Panc1 (cell line): ENCODE measurements at regions not wholly inside any gene's neighbourhood (a gene's known extent, or its start where the extent isn't known, plus 50 kb on each side); places are given as distances from the start of the nearest gene placed in this dataset.

Experiments used
- ATAC-seq: fragments of 200-7000 bp; cut with Tn5 transposase; 2 replicates; pipeline ENCODE4 v1.9.1; 2020; ENCODE audit warnings: mild to moderate bottlenecking, moderate library complexity
- BruUV-seq: library from RNA; stranded (reverse); fragments of 400-500 nt; replicated peaks from 2 replicates; lab custom pipeline; 2021; lab: Mats Ljungman, UMichigan
- CTCF ChIA-PET: fragments of 300-600 bp; sonication (Branson Sonifier 250); formaldehyde crosslinking; loops from one replicate; lab custom pipeline; 2022; ENCODE audit warnings: antibody characterized with exemption; lab: Charles Lee
- POLR2A ChIA-PET: fragments of 300-600 bp; sonication (Branson Sonifier 250); formaldehyde crosslinking; loops from one replicate; lab custom pipeline; 2022; ENCODE audit warnings: antibody characterized with exemption; lab: Charles Lee
- DNase-seq: peaks from one replicate; pipeline ENCODE4 v3.0.0-alpha.2; 2010; ENCODE audit warnings: low read depth, low spot score
- H3K27ac ChIP-seq: 2 replicates; pipeline ENCODE4 v1.5.1; 2011; ENCODE audit warnings: mild to moderate bottlenecking, low read length, inconsistent platforms
- H3K27me3 ChIP-seq: fragments of 200-500 bp; sonication (Bioruptor generic); 2 replicates; pipeline ENCODE4 v1.6.0; 2014; ENCODE audit warnings: low read length, inconsistent platforms; ENCODE audit not compliant: control insufficient read depth, insufficient read depth
- H3K36me3 ChIP-seq: fragments of 200-500 bp; sonication (Bioruptor generic); 2 replicates; pipeline ENCODE4 v1.5.1; 2014; ENCODE audit warnings: inconsistent platforms, mild to moderate bottlenecking, low read length, moderate library complexity; ENCODE audit not compliant: control insufficient read depth, insufficient read depth
- H3K4me1 ChIP-seq: 2 replicates; pipeline ENCODE4 v1.5.1; 2011; ENCODE audit warnings: inconsistent platforms, mild to moderate bottlenecking, low read length, moderate library complexity; ENCODE audit not compliant: control insufficient read depth, insufficient read depth
- H3K4me3 ChIP-seq, 2 experiments: 2 replicates each; pipeline ENCODE4 v1.5.1; 2011 to 2012; ENCODE audit warnings: low read depth in 2 of 2, low read length in 2 of 2, mild to moderate bottlenecking in 2 of 2, inconsistent platforms in 1 of 2, moderate library complexity in 1 of 2
- H3K9me3 ChIP-seq: fragments of 200-500 bp; sonication (Bioruptor generic); 2 replicates; pipeline ENCODE4 v1.5.1; 2014; ENCODE audit warnings: low read depth, mild to moderate bottlenecking, inconsistent platforms, low read length, moderate library complexity; ENCODE audit not compliant: control insufficient read depth, insufficient read depth
- POLR2AphosphoS5 ChIP-seq: IDR thresholded peaks from 2 replicates; pipeline ENCODE4 v1.6.1; 2012; ENCODE audit warnings: mild to moderate bottlenecking, low read depth, low read length, moderate library complexity
- SIN3A ChIP-seq: IDR thresholded peaks from 2 replicates; pipeline ENCODE4 v1.6.1; 2012; ENCODE audit warnings: low read depth, mild to moderate bottlenecking, low read length, moderate library complexity, borderline replicate concordance; ENCODE audit not compliant: insufficient read depth
- TCF7L2 ChIP-seq: IDR thresholded peaks from 2 replicates; pipeline ENCODE4 v1.6.1; 2011; ENCODE audit warnings: mild to moderate bottlenecking, low read depth, low read length, inconsistent platforms
- in situ Hi-C: cut with HindIII; loops from 2 replicates; pipeline ENCODE4 v1.10.0; 2016; ENCODE audit warnings: low sequenced_read_pairs, low pct_unique_long_range_greater_than_20kb
- intact Hi-C: fragments of 100-400 bp; cut with micrococcal nuclease; formaldehyde crosslinking; loops from one replicate; pipeline ENCODE4 v1.10.0; 2022; ENCODE audit not compliant: unreplicated experiment
- TF ChIP-seq, protein P1 (sequence below), 2 experiments: IDR thresholded peaks; 2 replicates each; pipeline ENCODE4 v1.6.1; 2011 to 2012; ENCODE audit warnings: low read depth in 2 of 2, control low read depth in 1 of 2, low read length in 1 of 2, mild to moderate bottlenecking in 1 of 2, moderate library complexity in 1 of 2; ENCODE audit not compliant: insufficient read depth in 1 of 2
- TF ChIP-seq, protein P2 (sequence below): fragments of 450-650 bp; IDR thresholded peaks from 2 replicates; pipeline ENCODE4 v1.5.1; 2017; ENCODE audit warnings: mild to moderate bottlenecking

DNA sequence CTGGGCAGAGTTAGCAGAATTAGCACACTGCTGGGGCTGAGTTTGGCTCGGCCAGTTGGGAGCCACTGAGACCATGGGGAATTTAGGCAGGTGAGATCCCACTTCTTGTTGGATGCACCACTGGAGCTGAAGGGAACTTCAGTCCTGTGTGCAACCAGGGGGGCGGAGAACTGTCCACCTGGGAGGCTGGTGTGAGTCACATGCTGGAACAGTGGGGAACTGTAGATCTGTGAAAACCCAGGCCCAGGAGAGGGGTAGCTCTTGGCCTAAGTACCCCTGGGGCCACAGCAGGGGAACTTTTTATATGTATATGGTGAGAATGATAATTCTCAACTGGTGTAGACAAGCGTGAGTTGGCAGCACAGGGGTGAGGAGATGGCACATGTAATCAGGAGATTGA lies 237.5 kb upstream of the KIF2A start:
- POLR2A ChIA-PET, result interaction anchor here (0.6 kb wide), 1 partner anchor 152 kb away, joined by 3 read pairs; no protein-coding TSS in a partner anchor
- intact Hi-C loops, result no loop called here
- CTCF ChIA-PET, result no interaction called here
- in situ Hi-C loops, result no loop called here
- TF ChIP-seq TCF7L2 (no peak), POLR2AphosphoS5 (no peak), SIN3A (no peak)
- TF ChIP-seq, protein P1, sequence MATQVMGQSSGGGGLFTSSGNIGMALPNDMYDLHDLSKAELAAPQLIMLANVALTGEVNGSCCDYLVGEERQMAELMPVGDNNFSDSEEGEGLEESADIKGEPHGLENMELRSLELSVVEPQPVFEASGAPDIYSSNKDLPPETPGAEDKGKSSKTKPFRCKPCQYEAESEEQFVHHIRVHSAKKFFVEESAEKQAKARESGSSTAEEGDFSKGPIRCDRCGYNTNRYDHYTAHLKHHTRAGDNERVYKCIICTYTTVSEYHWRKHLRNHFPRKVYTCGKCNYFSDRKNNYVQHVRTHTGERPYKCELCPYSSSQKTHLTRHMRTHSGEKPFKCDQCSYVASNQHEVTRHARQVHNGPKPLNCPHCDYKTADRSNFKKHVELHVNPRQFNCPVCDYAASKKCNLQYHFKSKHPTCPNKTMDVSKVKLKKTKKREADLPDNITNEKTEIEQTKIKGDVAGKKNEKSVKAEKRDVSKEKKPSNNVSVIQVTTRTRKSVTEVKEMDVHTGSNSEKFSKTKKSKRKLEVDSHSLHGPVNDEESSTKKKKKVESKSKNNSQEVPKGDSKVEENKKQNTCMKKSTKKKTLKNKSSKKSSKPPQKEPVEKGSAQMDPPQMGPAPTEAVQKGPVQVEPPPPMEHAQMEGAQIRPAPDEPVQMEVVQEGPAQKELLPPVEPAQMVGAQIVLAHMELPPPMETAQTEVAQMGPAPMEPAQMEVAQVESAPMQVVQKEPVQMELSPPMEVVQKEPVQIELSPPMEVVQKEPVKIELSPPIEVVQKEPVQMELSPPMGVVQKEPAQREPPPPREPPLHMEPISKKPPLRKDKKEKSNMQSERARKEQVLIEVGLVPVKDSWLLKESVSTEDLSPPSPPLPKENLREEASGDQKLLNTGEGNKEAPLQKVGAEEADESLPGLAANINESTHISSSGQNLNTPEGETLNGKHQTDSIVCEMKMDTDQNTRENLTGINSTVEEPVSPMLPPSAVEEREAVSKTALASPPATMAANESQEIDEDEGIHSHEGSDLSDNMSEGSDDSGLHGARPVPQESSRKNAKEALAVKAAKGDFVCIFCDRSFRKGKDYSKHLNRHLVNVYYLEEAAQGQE (IDR thresholded peaks at IDR 0.05; ENCODE audit: insufficient read depth in 1 of 2, low read depth in 2 of 2, low read length in 1 of 2), result no peak
- TF ChIP-seq, protein P2, sequence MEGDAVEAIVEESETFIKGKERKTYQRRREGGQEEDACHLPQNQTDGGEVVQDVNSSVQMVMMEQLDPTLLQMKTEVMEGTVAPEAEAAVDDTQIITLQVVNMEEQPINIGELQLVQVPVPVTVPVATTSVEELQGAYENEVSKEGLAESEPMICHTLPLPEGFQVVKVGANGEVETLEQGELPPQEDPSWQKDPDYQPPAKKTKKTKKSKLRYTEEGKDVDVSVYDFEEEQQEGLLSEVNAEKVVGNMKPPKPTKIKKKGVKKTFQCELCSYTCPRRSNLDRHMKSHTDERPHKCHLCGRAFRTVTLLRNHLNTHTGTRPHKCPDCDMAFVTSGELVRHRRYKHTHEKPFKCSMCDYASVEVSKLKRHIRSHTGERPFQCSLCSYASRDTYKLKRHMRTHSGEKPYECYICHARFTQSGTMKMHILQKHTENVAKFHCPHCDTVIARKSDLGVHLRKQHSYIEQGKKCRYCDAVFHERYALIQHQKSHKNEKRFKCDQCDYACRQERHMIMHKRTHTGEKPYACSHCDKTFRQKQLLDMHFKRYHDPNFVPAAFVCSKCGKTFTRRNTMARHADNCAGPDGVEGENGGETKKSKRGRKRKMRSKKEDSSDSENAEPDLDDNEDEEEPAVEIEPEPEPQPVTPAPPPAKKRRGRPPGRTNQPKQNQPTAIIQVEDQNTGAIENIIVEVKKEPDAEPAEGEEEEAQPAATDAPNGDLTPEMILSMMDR, result no peak
- Histone ChIP-seq H3K9me3 (no peaks in the 10 kb centered on the region), H3K36me3 (no peaks in the 10 kb centered on the region), H3K4me3 (no peak overlapping the region), H3K27me3 (peaks cover 2% of the 10 kb centered on the region), H3K4me1 (no peaks in the 10 kb centered on the region), H3K27ac (no peak overlapping the region)
- no TSS peak for BruUV-seq
- DNase-seq (no peak), ATAC-seq (no peak)

DNA sequence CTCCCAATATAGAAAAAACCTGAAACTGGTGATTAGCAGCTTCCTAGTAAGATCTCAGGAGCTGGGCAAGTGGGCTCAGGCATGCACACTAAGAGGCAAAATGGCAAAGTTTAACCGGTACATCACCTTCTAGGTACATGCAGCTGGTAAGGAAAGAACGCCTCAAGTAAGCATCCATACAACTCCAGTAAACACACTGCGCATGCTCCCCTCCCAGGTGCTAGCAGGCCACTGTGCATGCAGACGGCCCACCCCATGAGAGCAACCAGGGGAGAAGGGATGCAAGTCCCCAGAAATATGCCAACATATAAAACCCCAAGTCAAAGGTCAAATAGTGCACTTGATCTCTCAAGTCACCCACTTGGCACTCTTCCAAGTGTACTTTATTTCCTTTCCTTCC lies 228.6 kb upstream of the KIF2A start:
- no peak for TF ChIP-seq TCF7L2
- no peak for TF ChIP-seq SIN3A
- TF ChIP-seq, protein P1 (IDR thresholded peaks at IDR 0.05; ENCODE audit: insufficient read depth in 1 of 2, low read depth in 2 of 2, low read length in 1 of 2), result no peak
- intact Hi-C loops, result no loop called here
- BruUV-seq, result no TSS peak

More for the DNA sequence above, 228.6 kb upstream of the KIF2A start:
- POLR2A ChIA-PET, result no interaction called here
- Histone ChIP-seq H3K4me3 (no peak overlapping the region), H3K9me3 (no peaks in the 10 kb centered on the region), H3K27ac (no peak overlapping the region), H3K27me3 (no peaks in the 10 kb centered on the region), H3K4me1 (no peaks in the 10 kb centered on the region), H3K36me3 (no peaks in the 10 kb centered on the region)
- in situ Hi-C loops, result no loop called here
- no peak for DNase-seq
- ATAC-seq, result no peak
- CTCF ChIA-PET, result no interaction called here
